Uterus (tissue), 2 donors: ENCODE measurements at regions not wholly inside any gene's neighbourhood (a gene's known extent, or its start where the extent isn't known, plus 50 kb on each side); places are given as distances from the start of the nearest gene placed in this dataset.

ENCODE experiments used
- CTCF ChIP-seq, 4 experiments: fragments of 200-600 bp in 2 of 4; fragments of 450-650 bp in 2 of 4; sonication (generic) in 2 of 4; IDR thresholded peaks; one replicate each; pipeline ENCODE4 v1.5.1; 2016 to 2019; ENCODE audit warnings: antibody characterized with exemption in 4 of 4, mild to moderate bottlenecking in 2 of 4, moderate library complexity in 1 of 4
- POLR2A ChIP-seq, 2 donors: fragments of 450-650 bp; IDR thresholded peaks; one replicate each; pipeline ENCODE4 v1.6.1; 2016; ENCODE audit warnings: antibody characterized with exemption in 2 of 2, mild to moderate bottlenecking in 1 of 2, moderate library complexity in 1 of 2

GRCh38 chr15:98221144-98221543 is 260.6 kb downstream of the ARRDC4 start:
- no peak for TF ChIP-seq CTCF (IDR thresholded peaks at IDR 0.05)
- no peak for TF ChIP-seq POLR2A (IDR thresholded peaks at IDR 0.05)
